Smooth muscle cell (in vitro differentiated cells): ENCODE measurements at regions not wholly inside any gene's neighbourhood (a gene's known extent, or its start where the extent isn't known, plus 50 kb on each side); places are given as distances from the start of the nearest gene placed in this dataset.

Experiments used
- DNase-seq: peaks from one replicate; lab custom pipeline; 2025; ENCODE audit not compliant: unreplicated experiment; lab: John Stamatoyannopoulos, UW
- H2AFZ ChIP-seq: fragments of 200-600 bp; sonication (generic); 2 replicates; pipeline ENCODE4 v1.6.0; 2016; ENCODE audit warnings: antibody characterized with exemption, low read depth, mild to moderate bottlenecking
- H3F3A ChIP-seq: fragments of 200-600 bp; sonication (generic); 2 replicates; pipeline ENCODE4 v1.6.0; 2017; ENCODE audit warnings: antibody characterized with exemption, low read depth
- H3K27ac ChIP-seq: fragments of 200-600 bp; sonication (generic); 2 replicates; pipeline ENCODE4 v1.5.1; 2016; ENCODE audit warnings: low read depth, mild to moderate bottlenecking
- H3K27me3 ChIP-seq: fragments of 200-600 bp; sonication (generic); 2 replicates; pipeline ENCODE4 v1.6.1; 2016; ENCODE audit warnings: low read depth, mild to moderate bottlenecking
- H3K36me3 ChIP-seq: fragments of 200-600 bp; sonication (generic); 2 replicates; pipeline ENCODE4 v1.5.1; 2016; ENCODE audit warnings: low read depth
- H3K4me1 ChIP-seq: fragments of 200-600 bp; sonication (generic); 2 replicates; pipeline ENCODE4 v1.5.1; 2016; ENCODE audit warnings: low read depth
- H3K4me2 ChIP-seq: fragments of 200-600 bp; sonication (generic); 2 replicates; pipeline ENCODE4 v1.6.0; 2016; ENCODE audit warnings: mild to moderate bottlenecking
- H3K4me3 ChIP-seq: fragments of 200-600 bp; sonication (generic); 2 replicates; pipeline ENCODE4 v1.5.1; 2016; ENCODE audit warnings: mild to moderate bottlenecking
- H3K79me2 ChIP-seq: fragments of 200-600 bp; sonication (generic); 2 replicates; pipeline ENCODE4 v1.6.0; 2016; ENCODE audit warnings: low read depth, mild to moderate bottlenecking
- H3K9ac ChIP-seq: fragments of 200-600 bp; sonication (generic); 2 replicates; pipeline ENCODE4 v1.6.0; 2016; ENCODE audit warnings: low read depth
- H3K9me3 ChIP-seq: fragments of 200-600 bp; sonication (generic); replicated peaks from 2 replicates; pipeline ENCODE4 v1.5.1; 2016; ENCODE audit warnings: low read depth
- H4K20me1 ChIP-seq: fragments of 200-600 bp; sonication (generic); 2 replicates; pipeline ENCODE4 v1.6.0; 2016; ENCODE audit warnings: low read depth
- CTCF ChIP-seq: fragments of 200-600 bp; sonication (generic); IDR thresholded peaks from 2 replicates; pipeline ENCODE4 v1.5.1; 2017; ENCODE audit warnings: borderline replicate concordance, mild to moderate bottlenecking, antibody characterized with exemption; ENCODE audit not compliant: insufficient read depth, poor library complexity, severe bottlenecking
- WGBS: methylation state at CpG from one replicate; pipeline ENCODE4 v1.1.7; 2016; ENCODE audit warnings: low lambda C conversion rate; 5-methylcytosine and 5-hydroxymethylcytosine counted together

DNA sequence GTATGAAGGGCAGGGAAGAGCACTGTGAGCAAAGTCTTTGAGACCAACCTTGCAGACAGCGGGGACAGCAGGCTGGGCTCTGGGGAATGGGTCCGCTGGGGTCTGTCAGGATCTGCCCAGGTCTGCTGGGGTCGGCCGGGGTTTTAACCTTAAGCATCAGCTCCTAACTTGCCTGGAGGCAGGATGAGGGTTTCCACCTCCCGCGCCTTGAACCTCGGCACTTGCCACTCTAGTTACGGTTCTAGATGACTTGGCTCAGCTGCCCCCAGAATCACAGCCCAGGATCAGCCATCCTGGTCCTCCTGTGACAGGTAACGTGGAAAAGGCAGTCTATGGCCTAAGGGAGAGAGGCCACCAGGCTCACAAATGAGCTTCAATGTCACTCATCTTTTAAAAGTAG, 50.4 kb upstream of the CACUL1 start:
- no peak overlapping the region for H3K4me2 ChIP-seq
- no peak overlapping the region for H2AFZ ChIP-seq
- no peak overlapping the region for H3K9ac ChIP-seq
- 91% methylated on average over 9 of the region's 9 CpGs for WGBS
- no peak overlapping the region for H3K4me3 ChIP-seq
- H3K79me2 ChIP-seq, result no peaks in the 10 kb centered on the region
- DNase-seq, result no peak
- no peaks in the 10 kb centered on the region for H3K4me1 ChIP-seq
- no peak for TF ChIP-seq CTCF
- H3K36me3 ChIP-seq, result no peaks in the 10 kb centered on the region
- no peaks in the 10 kb centered on the region for H3K27me3 ChIP-seq
- H3K27ac ChIP-seq, result no peak overlapping the region
- no peaks in the 10 kb centered on the region for H3F3A ChIP-seq
- H3K9me3 ChIP-seq, result no peaks in the 10 kb centered on the region
- no peaks in the 10 kb centered on the region for H4K20me1 ChIP-seq

GRCh38 chr10:118807512-118808305, 52.9 kb upstream of the CACUL1 start:
- DNase-seq, result no peak
- Histone ChIP-seq H4K20me1 (no peaks in the 10 kb centered on the region), H3K36me3 (no peaks in the 10 kb centered on the region), H3K9me3 (no peaks in the 10 kb centered on the region), H3K4me2 (no peak overlapping the region), H3K9ac (no peak overlapping the region), H3K79me2 (no peaks in the 10 kb centered on the region), H3K27ac (no peak overlapping the region), H3K4me3 (no peak overlapping the region), H3F3A (no peaks in the 10 kb centered on the region), H2AFZ (no peak overlapping the region), H3K4me1 (no peaks in the 10 kb centered on the region), H3K27me3 (no peaks in the 10 kb centered on the region)
- WGBS, result 89% methylated on average over 13 of the region's 13 CpGs
- no peak for TF ChIP-seq CTCF

DNA sequence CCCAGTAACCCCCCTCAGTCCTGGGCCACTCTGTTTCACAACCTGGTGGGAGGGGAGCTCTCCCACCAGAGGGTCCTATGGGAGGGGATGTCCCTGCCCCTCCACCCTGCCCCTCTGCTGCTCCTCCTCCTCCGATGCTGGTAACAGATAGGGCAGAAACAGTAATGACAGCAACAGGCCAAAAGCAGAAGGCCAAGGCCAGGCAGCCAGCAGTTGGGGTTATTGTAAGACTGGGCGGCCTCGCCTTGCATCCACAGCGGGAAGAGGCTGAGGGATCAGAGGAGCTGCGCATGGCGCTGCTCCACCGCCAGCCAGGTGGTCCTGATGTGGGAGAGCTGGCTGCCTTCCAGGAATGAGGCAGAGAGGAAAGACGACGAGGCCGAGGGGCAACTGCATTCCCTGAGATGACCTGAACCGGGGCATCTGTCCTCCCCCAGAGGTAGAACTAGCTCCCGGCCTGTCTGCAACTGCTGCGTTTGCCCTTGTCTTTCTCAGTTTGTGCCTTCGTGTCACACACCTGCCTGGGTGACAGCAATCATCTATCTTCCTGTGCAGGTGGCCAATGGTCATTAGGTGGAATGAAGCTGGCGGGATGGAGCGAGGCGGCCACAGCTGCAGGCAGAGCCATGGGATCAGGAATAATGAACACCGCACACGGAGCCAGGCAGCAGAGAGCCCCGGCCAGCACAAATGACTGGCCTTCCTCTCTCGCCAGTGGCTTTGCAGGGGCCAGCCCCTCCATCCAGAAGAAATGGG, 54.0 kb upstream of the CACUL1 start:
- no peak overlapping the region for H3K4me3 ChIP-seq
- no peaks in the 10 kb centered on the region for H3K79me2 ChIP-seq
- no peak overlapping the region for H3K4me2 ChIP-seq
- TF ChIP-seq CTCF, result no peak
- H3K9ac ChIP-seq, result no peak overlapping the region
- DNase-seq, result no peak
- H3K27me3 ChIP-seq, result no peaks in the 10 kb centered on the region
- WGBS, result 96% methylated on average over 21 of the region's 21 CpGs
- no peak overlapping the region for H3K27ac ChIP-seq
- H4K20me1 ChIP-seq, result no peaks in the 10 kb centered on the region
- no peaks in the 10 kb centered on the region for H3K4me1 ChIP-seq
- H3F3A ChIP-seq, result no peaks in the 10 kb centered on the region
- H2AFZ ChIP-seq, result no peak overlapping the region
- no peaks in the 10 kb centered on the region for H3K36me3 ChIP-seq
- no peaks in the 10 kb centered on the region for H3K9me3 ChIP-seq
